ENCODE measurements at regions not wholly inside any gene's neighbourhood (a gene's known extent, or its start where the extent isn't known, plus 50 kb on each side); places are given as distances from the start of the nearest gene placed in this dataset.

- DNase-seq (ENCODE audit: low read depth, low spot score) (no peak), FAIRE-seq (no peak)
- H4K20me1 ChIP-seq (replicated peaks; ENCODE audit: control insufficient read depth, extremely low read depth, insufficient read depth, low read length), result no peaks in the 10 kb centered on the region
- no peaks in the 10 kb centered on the region for H3K4me1 ChIP-seq (ENCODE audit: control insufficient read depth, extremely low read depth, insufficient read depth, low read length)
- H3K27ac ChIP-seq (ENCODE audit: insufficient read depth, low read depth, low read length), result no peak overlapping the region
- H3K9me3 ChIP-seq (replicated peaks; ENCODE audit: control insufficient read depth, insufficient read depth, low read length), result no peaks in the 10 kb centered on the region
- ChIA-PET POLR2A (no interaction called here), CTCF (no interaction called here)
- H3K79me2 ChIP-seq (ENCODE audit: control insufficient read depth, insufficient read depth, low read length), result no peaks in the 10 kb centered on the region
- intact Hi-C loops (cut with micrococcal nuclease) (no loop called here), dilution Hi-C loops (cut with MboI; ENCODE audit: extremely low pct_ligation_motif_present, low sequenced_read_pairs) (no loop called here)
- H3K9me1 ChIP-seq (replicated peaks; ENCODE audit: control insufficient read depth, extremely low read depth, insufficient read depth, low read length), result no peaks in the 10 kb centered on the region
- no peak overlapping the region for H3K9ac ChIP-seq (replicated peaks; ENCODE audit: extremely low read depth, insufficient read depth, low read length)
- H2AFZ ChIP-seq (ENCODE audit: low read depth, low read length), result no peak overlapping the region
- TF ChIP-seq EZH2 (IDR thresholded peaks at IDR 0.05; ENCODE audit: borderline replicate concordance, low read depth, low read length, severe bottlenecking) (no peak), POLR2AphosphoS5 (IDR thresholded peaks at IDR 0.05; ENCODE audit: insufficient read depth, low read depth, low read length) (no peak), MYC (IDR thresholded peaks at IDR 0.05; ENCODE audit: low read depth, low read length) (no peak), JUN (IDR thresholded peaks at IDR 0.05; ENCODE audit: borderline replicate concordance, insufficient read depth, insufficient read length, low read depth) (no peak), POLR2A (IDR thresholded peaks at IDR 0.05; ENCODE audit: low read depth, low read length) (no peak), FOS (IDR thresholded peaks at IDR 0.05; ENCODE audit: borderline replicate concordance, insufficient read depth, low read length) (no peak), GATA2 (IDR thresholded peaks at IDR 0.05; ENCODE audit: insufficient read depth, insufficient read length, low read depth, low read length) (no peak)
- TF ChIP-seq, protein P1, sequence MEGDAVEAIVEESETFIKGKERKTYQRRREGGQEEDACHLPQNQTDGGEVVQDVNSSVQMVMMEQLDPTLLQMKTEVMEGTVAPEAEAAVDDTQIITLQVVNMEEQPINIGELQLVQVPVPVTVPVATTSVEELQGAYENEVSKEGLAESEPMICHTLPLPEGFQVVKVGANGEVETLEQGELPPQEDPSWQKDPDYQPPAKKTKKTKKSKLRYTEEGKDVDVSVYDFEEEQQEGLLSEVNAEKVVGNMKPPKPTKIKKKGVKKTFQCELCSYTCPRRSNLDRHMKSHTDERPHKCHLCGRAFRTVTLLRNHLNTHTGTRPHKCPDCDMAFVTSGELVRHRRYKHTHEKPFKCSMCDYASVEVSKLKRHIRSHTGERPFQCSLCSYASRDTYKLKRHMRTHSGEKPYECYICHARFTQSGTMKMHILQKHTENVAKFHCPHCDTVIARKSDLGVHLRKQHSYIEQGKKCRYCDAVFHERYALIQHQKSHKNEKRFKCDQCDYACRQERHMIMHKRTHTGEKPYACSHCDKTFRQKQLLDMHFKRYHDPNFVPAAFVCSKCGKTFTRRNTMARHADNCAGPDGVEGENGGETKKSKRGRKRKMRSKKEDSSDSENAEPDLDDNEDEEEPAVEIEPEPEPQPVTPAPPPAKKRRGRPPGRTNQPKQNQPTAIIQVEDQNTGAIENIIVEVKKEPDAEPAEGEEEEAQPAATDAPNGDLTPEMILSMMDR (IDR thresholded peaks at IDR 0.05; ENCODE audit: extremely low read depth in 1 of 2, insufficient read depth in 1 of 2, low read depth in 1 of 2, low read length in 2 of 2), result no peak
- TF ChIP-seq, protein P2, sequence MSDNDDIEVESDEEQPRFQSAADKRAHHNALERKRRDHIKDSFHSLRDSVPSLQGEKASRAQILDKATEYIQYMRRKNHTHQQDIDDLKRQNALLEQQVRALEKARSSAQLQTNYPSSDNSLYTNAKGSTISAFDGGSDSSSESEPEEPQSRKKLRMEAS (IDR thresholded peaks at IDR 0.05; ENCODE audit: insufficient read depth, insufficient read length), result no peak
- no peaks in the 10 kb centered on the region for H3K36me3 ChIP-seq (ENCODE audit: control insufficient read depth in 2 of 2, extremely low read depth in 1 of 2, insufficient read depth in 2 of 2, low read length in 2 of 2)
- H3K4me2 ChIP-seq (ENCODE audit: insufficient read depth, low read length), result no peak overlapping the region
- no peak overlapping the region for H3K4me3 ChIP-seq (replicated peaks in 1 of 3; ENCODE audit: insufficient read depth in 1 of 3, low read depth in 1 of 3, low read length in 3 of 3)
- H3K27me3 ChIP-seq (ENCODE audit: control insufficient read depth in 2 of 2, insufficient read depth in 2 of 2, low read length in 2 of 2), result peaks cover 0 to 2% of the 10 kb centered on the region in 2 experiments
- BruUV-seq (replicated peaks), result no TSS peak
Observed at GRCh38 chr5:109574985-109575384, 114.7 kb upstream of the MAN2A1 start.
